Kidney (tissue), 13 donors: ENCODE measurements at regions not wholly inside any gene's neighbourhood (a gene's known extent, or its start where the extent isn't known, plus 50 kb on each side); places are given as distances from the start of the nearest gene placed in this dataset.

ENCODE experiments used
- DNase-seq, 5 donors: peaks; one replicate each; pipeline ENCODE4 v3.0.0-alpha.2; 2013 to 2020
- FAIRE-seq: peaks from 2 replicates; lab custom pipeline; 2012; peaks lifted over from hg19 to GRCh38; lab: Jason Lieb, UNC
- H3K27ac ChIP-seq, 2 donors: one replicate each; pipeline ENCODE4 v1.7.0; 2013; ENCODE audit warnings: low read depth in 2 of 2, low read length in 2 of 2, inconsistent platforms in 1 of 2
- H3K27me3 ChIP-seq: one replicate; pipeline ENCODE4 v1.7.1; 2013; ENCODE audit warnings: low read length, inconsistent platforms; ENCODE audit not compliant: control insufficient read depth, insufficient read depth
- H3K36me3 ChIP-seq, 3 donors: one replicate each; pipeline versions ENCODE4 v1.7.0 to v1.7.1; 2013; ENCODE audit warnings: low read length in 3 of 3, control low read depth in 1 of 3, inconsistent platforms in 1 of 3; ENCODE audit not compliant: insufficient read depth in 3 of 3, control insufficient read depth in 2 of 3
- H3K4me1 ChIP-seq, 3 donors: one replicate each; pipeline versions ENCODE4 v1.7.0 to v1.7.1; 2013; ENCODE audit warnings: low read length in 3 of 3, inconsistent platforms in 1 of 3, low read depth in 1 of 3; ENCODE audit not compliant: control insufficient read depth in 2 of 3, insufficient read depth in 2 of 3
- H3K4me3 ChIP-seq, 3 donors: one replicate each; pipeline versions ENCODE4 v1.7.0 to v1.8.1; 2013; ENCODE audit warnings: low read length in 3 of 3, control low read depth in 1 of 3, inconsistent platforms in 1 of 3
- H3K9ac ChIP-seq, 3 donors: one replicate each; pipeline versions ENCODE4 v1.7.0 to v1.7.1; 2013; ENCODE audit warnings: low read length in 3 of 3, control low read depth in 1 of 3, inconsistent platforms in 1 of 3
- H3K9me3 ChIP-seq, 3 donors: one replicate each; pipeline versions ENCODE4 v1.7.0 to v1.7.1; 2013; ENCODE audit warnings: low read length in 3 of 3, control low read depth in 1 of 3, inconsistent platforms in 1 of 3; ENCODE audit not compliant: control insufficient read depth in 2 of 3, insufficient read depth in 1 of 3
- CTCF ChIP-seq: IDR thresholded peaks from 3 replicates; pipeline ENCODE4 v1.5.1; 2012; ENCODE audit warnings: mild to moderate bottlenecking, moderate library complexity, borderline replicate concordance; ENCODE audit not compliant: insufficient read depth; ENCODE audit errors: extremely low read depth
- intact Hi-C: fragments of 100-400 bp; cut with DNase I; formaldehyde crosslinking; loops from one replicate; pipeline ENCODE4 v1.11.1; 2022
- donor health status: control.
- donor health status: control.
- donor health status: control.
- donor health status: control.
- donor health status: control.
- donor health status: DM: yes; HTN: yes; CAD: no.
- donor health status: Normal renal cell carcinoma (clear cell type).

DNA sequence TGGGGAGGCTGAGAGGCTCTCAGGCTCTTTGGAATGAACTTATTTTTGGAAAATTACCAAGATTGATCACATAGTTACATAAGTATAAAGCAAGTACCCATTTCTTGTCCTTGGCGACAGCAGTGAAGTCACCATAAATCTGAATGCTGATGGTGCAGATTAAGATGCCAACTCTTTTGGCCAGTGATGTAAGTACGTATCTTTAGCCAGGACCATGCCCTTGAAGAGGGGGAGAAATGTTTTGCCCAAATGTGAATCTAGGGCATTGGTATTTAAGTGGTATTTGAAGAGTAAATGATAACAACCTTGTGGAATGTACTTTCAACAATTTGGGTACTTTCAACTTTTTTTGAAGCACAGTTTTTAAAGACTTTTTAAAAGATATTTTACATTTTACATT lies 68.2 kb upstream of the RAD23B start:
- Histone ChIP-seq H3K9me3 (no peaks in the 10 kb centered on the region), H3K4me1 (no peaks in the 10 kb centered on the region), H3K4me3 (no peak overlapping the region), H3K9ac (no peak overlapping the region), H3K27me3 (no peaks in the 10 kb centered on the region), H3K27ac (no peak overlapping the region), H3K36me3 (no peaks in the 10 kb centered on the region)
- DNase-seq (no peak), FAIRE-seq (no peak)
- no peak for TF ChIP-seq CTCF
- intact Hi-C loops: no loop called here

- Histone ChIP-seq H3K27ac (no peak overlapping the region), H3K9ac (no peak overlapping the region)
Measured at GRCh38 chr9:107215381-107215780, 67.7 kb upstream of the RAD23B start.

DNA sequence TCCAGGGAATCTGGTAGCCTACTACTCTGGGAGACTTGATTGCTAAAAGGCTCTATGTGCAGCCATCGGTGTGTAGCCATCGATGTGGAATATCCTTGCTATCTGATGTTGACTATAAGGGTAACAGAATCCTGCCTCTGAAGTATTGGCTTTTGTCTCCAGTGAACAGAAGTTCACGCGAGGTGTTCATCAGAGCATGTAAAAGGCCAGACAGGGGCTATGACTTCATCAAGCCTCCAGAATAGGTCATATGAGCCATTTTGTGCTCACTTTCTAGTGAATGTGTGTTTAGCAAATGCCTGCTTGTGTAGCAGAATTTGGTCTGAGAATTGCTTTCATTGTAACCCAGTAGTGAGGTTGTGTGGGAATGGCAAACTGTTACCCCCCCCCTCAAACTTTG lies 66.8 kb upstream of the RAD23B start:
- H3K4me3 ChIP-seq: no peak overlapping the region
- no peaks in the 10 kb centered on the region for H3K27me3 ChIP-seq
- no peak for TF ChIP-seq CTCF
- intact Hi-C loops: no loop called here
- no peak overlapping the region for H3K9ac ChIP-seq
- DNase-seq (no peak), FAIRE-seq (no peak)
- H3K27ac ChIP-seq: no peak overlapping the region
- H3K4me1 ChIP-seq: no peaks in the 10 kb centered on the region
- no peaks in the 10 kb centered on the region for H3K36me3 ChIP-seq
- H3K9me3 ChIP-seq: no peaks in the 10 kb centered on the region

More at GRCh38 chr9:107215381-107215780, 67.7 kb upstream of the RAD23B start:
- no peak for TF ChIP-seq CTCF
- Histone ChIP-seq H3K36me3 (no peaks in the 10 kb centered on the region), H3K4me1 (no peaks in the 10 kb centered on the region), H3K4me3 (no peak overlapping the region), H3K27me3 (no peaks in the 10 kb centered on the region), H3K9me3 (no peaks in the 10 kb centered on the region)
- DNase-seq (no peak), FAIRE-seq (no peak)
- intact Hi-C loops: no loop called here

DNA sequence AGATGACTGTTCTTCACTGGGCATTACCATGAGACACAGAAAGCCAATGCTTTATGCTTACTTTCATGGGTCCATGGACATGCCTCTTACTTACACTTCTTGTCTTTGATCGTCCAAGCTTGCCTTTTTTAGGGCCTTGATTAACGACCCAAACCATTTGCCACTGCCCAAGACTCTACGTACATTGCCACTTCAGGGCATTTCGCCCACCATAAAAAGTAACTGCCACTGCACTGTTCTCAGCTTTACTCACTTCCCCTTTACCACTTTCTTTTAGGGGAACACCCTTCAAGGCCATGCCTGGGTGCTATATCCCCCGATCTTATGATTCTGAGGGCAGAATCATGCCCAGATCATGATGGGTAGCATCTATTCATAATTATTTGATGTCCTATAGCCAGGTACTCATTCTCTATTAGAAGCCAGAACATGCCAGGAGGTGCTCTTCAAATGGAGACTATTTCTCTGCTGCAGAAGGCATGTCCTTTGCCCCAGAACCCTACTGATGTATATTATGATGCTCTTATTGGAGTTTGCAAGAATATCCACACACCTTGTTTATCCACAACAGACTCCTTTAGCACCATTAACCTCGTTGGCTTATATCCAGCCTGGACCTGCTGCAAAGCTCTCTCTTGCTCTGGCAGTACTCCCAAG lies 64.1 kb upstream of the RAD23B start:
- FAIRE-seq (no peak), DNase-seq (peak in 2 of 5 donors; percentile 71)

More for the DNA sequence above, 64.1 kb upstream of the RAD23B start:
- Histone ChIP-seq H3K27ac (no peak overlapping the region), H3K4me1 (no peaks in the 10 kb centered on the region), H3K9me3 (no peaks in the 10 kb centered on the region), H3K4me3 (no peak overlapping the region), H3K9ac (no peak overlapping the region), H3K36me3 (no peaks in the 10 kb centered on the region), H3K27me3 (no peaks in the 10 kb centered on the region)
- intact Hi-C loops: no loop called here
- no peak for TF ChIP-seq CTCF
